ENCODE measurements at regions not wholly inside any gene's neighbourhood (a gene's known extent, or its start where the extent isn't known, plus 50 kb on each side); places are given as distances from the start of the nearest gene placed in this dataset.

- Histone ChIP-seq H3K27me3 (peaks cover 4% of the 10 kb centered on the region), H3K27ac (no peak overlapping the region), H3K9me3 (replicated peaks in 1 of 3) (no peaks in the 10 kb centered on the region), H3K36me3 (replicated peaks in 1 of 2) (no peaks in the 10 kb centered on the region), H3K4me3 (no peak overlapping the region), H3K4me1 (replicated peaks in 1 of 2) (no peaks in the 10 kb centered on the region)
- DNase-seq = no peak
- TF ChIP-seq POLR2A (IDR thresholded peaks at IDR 0.05) (no peak), CTCF (IDR thresholded peaks at IDR 0.05) (no peak)
- 58 to 75% (median 64%) methylated on average over 14 to 17 of the region's 17 CpGs for WGBS, 4 donors
- intact Hi-C loops (cut with DNase I) = no loop called here
Observed at GRCh38 chr19:28920269-28921066, 292.5 kb downstream of the UQCRFS1 start.

GRCh38 chr19:28917621-28918020 is 295.3 kb downstream of the UQCRFS1 start:
- Histone ChIP-seq H3K9me3 (replicated peaks in 1 of 3) (no peaks in the 10 kb centered on the region), H3K27ac (no peak overlapping the region), H3K4me1 (replicated peaks in 1 of 2) (no peaks in the 10 kb centered on the region), H3K36me3 (replicated peaks in 1 of 2) (no peaks in the 10 kb centered on the region), H3K4me3 (no peak overlapping the region), H3K27me3 (peaks cover 4% of the 10 kb centered on the region)
- intact Hi-C loops (cut with DNase I) = no loop called here
- DNase-seq = no peak
- no peak for TF ChIP-seq CTCF (IDR thresholded peaks at IDR 0.05)
- no peak for TF ChIP-seq POLR2A (IDR thresholded peaks at IDR 0.05)
- WGBS, 4 donors = 30 to 47% (median 44%) methylated on average over 6 to 8 of the region's 8 CpGs; no CpG with 5 or more reads in 1 of the 4 donors

GRCh38 chr19:28915737-28916460 is 297.1 kb downstream of the UQCRFS1 start:
- TF ChIP-seq CTCF (IDR thresholded peaks at IDR 0.05) = no peak
- no peak for TF ChIP-seq POLR2A (IDR thresholded peaks at IDR 0.05)
- Histone ChIP-seq H3K36me3 (replicated peaks in 1 of 2) (no peaks in the 10 kb centered on the region), H3K9me3 (replicated peaks in 1 of 3) (no peaks in the 10 kb centered on the region), H3K4me1 (replicated peaks in 1 of 2) (no peaks in the 10 kb centered on the region), H3K27ac (no peak overlapping the region), H3K27me3 (no peaks in the 10 kb centered on the region), H3K4me3 (no peak overlapping the region)
- no peak for DNase-seq
- intact Hi-C loops (cut with DNase I) = no loop called here
- 70 to 80% (median 76%) methylated on average over 6 to 8 of the region's 8 CpGs for WGBS, 4 donors

GRCh38 chr19:28915202-28915601 is 297.7 kb downstream of the UQCRFS1 start:
- H3K4me1 ChIP-seq (replicated peaks in 1 of 2) = no peaks in the 10 kb centered on the region
- H3K4me3 ChIP-seq = no peak overlapping the region
- WGBS, 4 donors = 75 to 77% (median 76%) methylated on average over 3 of the region's 3 CpGs
- no peak for DNase-seq
- H3K27ac ChIP-seq = no peak overlapping the region
- no peaks in the 10 kb centered on the region for H3K27me3 ChIP-seq
- H3K36me3 ChIP-seq (replicated peaks in 1 of 2) = no peaks in the 10 kb centered on the region
- intact Hi-C loops (cut with DNase I) = no loop called here
- H3K9me3 ChIP-seq (replicated peaks in 1 of 3) = no peaks in the 10 kb centered on the region
- no peak for TF ChIP-seq POLR2A (IDR thresholded peaks at IDR 0.05)
- TF ChIP-seq CTCF (IDR thresholded peaks at IDR 0.05) = no peak
